Activated CD8-positive, alpha-beta memory T cell treated with anti-CD3 and anti-CD28 coated beads for 4 hours (primary cell): ENCODE measurements at regions not wholly inside any gene's neighbourhood (a gene's known extent, or its start where the extent isn't known, plus 50 kb on each side); places are given as distances from the start of the nearest gene placed in this dataset.

Source experiments
- DNase-seq, 2 donors: peaks; one replicate each; pipeline ENCODE4 v3.0.0-alpha.2; 2020; ENCODE audit warnings: low read depth in 2 of 2

- DNase-seq, result no peak
Measured at GRCh38 chr14:42421377-42422078, 814.9 kb downstream of the LRFN5 start.

- no peak for DNase-seq
Measured at GRCh38 chr14:42420071-42420470, 813.4 kb downstream of the LRFN5 start.

GRCh38 chr14:42407153-42407552, 800.5 kb downstream of the LRFN5 start:
- no peak for DNase-seq

- DNase-seq, result no peak
Measured at GRCh38 chr14:42391146-42391834, 784.6 kb downstream of the LRFN5 start.

- DNase-seq, result no peak
Measured at GRCh38 chr14:42378880-42379279, 772.2 kb downstream of the LRFN5 start.

GRCh38 chr14:42378274-42378673, 771.6 kb downstream of the LRFN5 start:
- no peak for DNase-seq

GRCh38 chr14:42374332-42374731, 767.7 kb downstream of the LRFN5 start:
- DNase-seq, result no peak

- DNase-seq, result no peak
Measured at GRCh38 chr14:42370056-42370455, 763.4 kb downstream of the LRFN5 start.

- DNase-seq, result no peak
Measured at GRCh38 chr14:42368234-42368633, 761.6 kb downstream of the LRFN5 start.

- DNase-seq, result no peak
Measured at GRCh38 chr14:42353315-42353714, 746.6 kb downstream of the LRFN5 start.

GRCh38 chr14:42335918-42336317, 729.2 kb downstream of the LRFN5 start:
- no peak for DNase-seq

- DNase-seq, result no peak
Measured at GRCh38 chr14:42334931-42335330, 728.3 kb downstream of the LRFN5 start.

GRCh38 chr14:42323426-42323825, 716.8 kb downstream of the LRFN5 start:
- DNase-seq, result no peak

- no peak for DNase-seq
Measured at GRCh38 chr14:42322531-42323284, 716.0 kb downstream of the LRFN5 start.

- no peak for DNase-seq
Measured at GRCh38 chr14:42319996-42320395, 713.3 kb downstream of the LRFN5 start.

- no peak for DNase-seq
Measured at GRCh38 chr14:42316693-42317092, 710.0 kb downstream of the LRFN5 start.

- no peak for DNase-seq
Measured at GRCh38 chr14:42311876-42312275, 705.2 kb downstream of the LRFN5 start.

GRCh38 chr14:42307239-42307825, 700.7 kb downstream of the LRFN5 start:
- DNase-seq, result no peak

- DNase-seq, result no peak
Measured at GRCh38 chr14:42299692-42300091, 693.0 kb downstream of the LRFN5 start.

- no peak for DNase-seq
Measured at GRCh38 chr14:42293180-42293579, 686.5 kb downstream of the LRFN5 start.

- DNase-seq, result no peak
Measured at GRCh38 chr14:42277840-42278239, 671.2 kb downstream of the LRFN5 start.

- DNase-seq, result no peak
Measured at GRCh38 chr14:42269234-42269633, 662.6 kb downstream of the LRFN5 start.
